GM04503 (cell line): ENCODE measurements at regions not wholly inside any gene's neighbourhood (a gene's known extent, or its start where the extent isn't known, plus 50 kb on each side); places are given as distances from the start of the nearest gene placed in this dataset.
A peak's percentile ranks its signal among the peaks of the same experiment; 100 is the strongest.

Experiments used
- DNase-seq: peaks from one replicate; pipeline ENCODE4 v3.0.0-alpha.2; 2012; ENCODE audit warnings: low read depth

- DNase-seq = peak; percentile 93
Observed at GRCh38 chr12:88946372-88946997, 366.2 kb upstream of the KITLG start.

GRCh38 chr12:88945051-88945732, 364.9 kb upstream of the KITLG start:
- DNase-seq = no peak

- DNase-seq = no peak
Observed at GRCh38 chr12:88944397-88944796, 364.1 kb upstream of the KITLG start.

GRCh38 chr12:88940854-88941253, 360.6 kb upstream of the KITLG start:
- no peak for DNase-seq

- DNase-seq = no peak
Observed at GRCh38 chr12:88935856-88936255, 355.6 kb upstream of the KITLG start.

- DNase-seq = no peak
Observed at GRCh38 chr12:88934163-88934747, 354.0 kb upstream of the KITLG start.

GRCh38 chr12:88932457-88932856, 352.2 kb upstream of the KITLG start:
- DNase-seq = no peak

- no peak for DNase-seq
Observed at GRCh38 chr12:88931598-88931997, 351.3 kb upstream of the KITLG start.

GRCh38 chr12:88925454-88925853, 345.2 kb upstream of the KITLG start:
- DNase-seq = no peak

GRCh38 chr12:88924162-88924561, 343.9 kb upstream of the KITLG start:
- DNase-seq = no peak

- no peak for DNase-seq
Observed at GRCh38 chr12:88923631-88924030, 343.4 kb upstream of the KITLG start.

GRCh38 chr12:88922816-88923215, 342.5 kb upstream of the KITLG start:
- peak; percentile 27 for DNase-seq

- no peak for DNase-seq
Observed at GRCh38 chr12:88921890-88922532, 341.7 kb upstream of the KITLG start.

- no peak for DNase-seq
Observed at GRCh38 chr12:88921434-88921833, 341.2 kb upstream of the KITLG start.

GRCh38 chr12:88918161-88918560, 337.9 kb upstream of the KITLG start:
- DNase-seq = no peak

GRCh38 chr12:88914967-88915366, 334.7 kb upstream of the KITLG start:
- DNase-seq = no peak

GRCh38 chr12:88909510-88909909, 329.2 kb upstream of the KITLG start:
- DNase-seq = no peak

- DNase-seq = no peak
Observed at GRCh38 chr12:88908345-88908744, 328.1 kb upstream of the KITLG start.

GRCh38 chr12:88904705-88905104, 324.4 kb upstream of the KITLG start:
- no peak for DNase-seq

GRCh38 chr12:88903333-88903732, 323.1 kb upstream of the KITLG start:
- DNase-seq = no peak

GRCh38 chr12:88897723-88898122, 317.5 kb upstream of the KITLG start:
- no peak for DNase-seq

GRCh38 chr12:88896958-88897357, 316.7 kb upstream of the KITLG start:
- no peak for DNase-seq

GRCh38 chr12:88895634-88896033, 315.4 kb upstream of the KITLG start:
- no peak for DNase-seq
